Astrocyte (in vitro differentiated cells and primary cell): ENCODE measurements at regions not wholly inside any gene's neighbourhood (a gene's known extent, or its start where the extent isn't known, plus 50 kb on each side); places are given as distances from the start of the nearest gene placed in this dataset.

Source experiments
- EZH2 ChIP-seq: IDR thresholded peaks from 2 replicates; pipeline ENCODE4 v1.6.1; 2012; ENCODE audit warnings: mild to moderate bottlenecking, low read length, inconsistent platforms; ENCODE audit not compliant: insufficient read depth
- TF ChIP-seq, protein P1 (sequence below): IDR thresholded peaks from 2 replicates; pipeline ENCODE4 v1.5.1; 2011; ENCODE audit warnings: low read depth, mild to moderate bottlenecking, inconsistent platforms, low read length, moderate library complexity; ENCODE audit not compliant: insufficient read depth

DNA sequence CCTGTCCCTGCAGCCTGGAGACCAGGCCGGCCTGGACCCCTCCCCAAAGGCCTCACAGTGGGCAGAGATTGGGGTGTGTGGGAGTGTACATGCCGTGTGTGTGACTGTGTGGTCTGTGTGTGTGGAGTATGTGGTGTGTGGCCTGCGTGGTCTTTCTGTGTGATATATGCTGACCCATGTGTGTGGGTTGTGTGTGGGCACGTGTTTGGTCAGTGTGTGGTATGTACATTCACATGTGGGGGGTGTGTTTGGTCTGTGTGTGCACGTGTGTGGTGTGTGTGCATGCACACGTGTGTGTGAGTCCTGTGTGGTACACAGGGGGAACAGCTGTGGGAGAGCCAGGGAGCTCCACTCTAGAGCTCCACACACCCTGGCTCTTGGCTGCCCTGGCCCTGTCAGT is 1185.1 kb downstream of the BRD1 start:
- TF ChIP-seq, protein P1, sequence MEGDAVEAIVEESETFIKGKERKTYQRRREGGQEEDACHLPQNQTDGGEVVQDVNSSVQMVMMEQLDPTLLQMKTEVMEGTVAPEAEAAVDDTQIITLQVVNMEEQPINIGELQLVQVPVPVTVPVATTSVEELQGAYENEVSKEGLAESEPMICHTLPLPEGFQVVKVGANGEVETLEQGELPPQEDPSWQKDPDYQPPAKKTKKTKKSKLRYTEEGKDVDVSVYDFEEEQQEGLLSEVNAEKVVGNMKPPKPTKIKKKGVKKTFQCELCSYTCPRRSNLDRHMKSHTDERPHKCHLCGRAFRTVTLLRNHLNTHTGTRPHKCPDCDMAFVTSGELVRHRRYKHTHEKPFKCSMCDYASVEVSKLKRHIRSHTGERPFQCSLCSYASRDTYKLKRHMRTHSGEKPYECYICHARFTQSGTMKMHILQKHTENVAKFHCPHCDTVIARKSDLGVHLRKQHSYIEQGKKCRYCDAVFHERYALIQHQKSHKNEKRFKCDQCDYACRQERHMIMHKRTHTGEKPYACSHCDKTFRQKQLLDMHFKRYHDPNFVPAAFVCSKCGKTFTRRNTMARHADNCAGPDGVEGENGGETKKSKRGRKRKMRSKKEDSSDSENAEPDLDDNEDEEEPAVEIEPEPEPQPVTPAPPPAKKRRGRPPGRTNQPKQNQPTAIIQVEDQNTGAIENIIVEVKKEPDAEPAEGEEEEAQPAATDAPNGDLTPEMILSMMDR = no peak
- no peak for TF ChIP-seq EZH2
